Trophoblast cell (in vitro differentiated cells and primary cell): ENCODE measurements at regions not wholly inside any gene's neighbourhood (a gene's known extent, or its start where the extent isn't known, plus 50 kb on each side); places are given as distances from the start of the nearest gene placed in this dataset.
"Not testable (repeated sequence)": the region's sequence is repeated elsewhere in the genome, so short reads cannot be mapped to it uniquely, and the experiment has no call there.

Experiments used
- DNase-seq, 2 donors: peaks; one replicate each; pipeline ENCODE4 v3.0.0-alpha.2; 2016
- H2AFZ ChIP-seq: 2 replicates; pipeline ENCODE4 v1.6.1; 2013; ENCODE audit warnings: low read length, moderate library complexity, mild to moderate bottlenecking; ENCODE audit not compliant: insufficient read depth, poor library complexity
- H2AK5ac ChIP-seq: 2 replicates; pipeline ENCODE4 v1.6.1; 2013; ENCODE audit warnings: mild to moderate bottlenecking, low read length
- H2BK120ac ChIP-seq: 2 replicates; pipeline ENCODE4 v1.6.1; 2013; ENCODE audit warnings: low read length, mild to moderate bottlenecking, moderate library complexity; ENCODE audit not compliant: insufficient read depth, poor library complexity
- H2BK12ac ChIP-seq: 2 replicates; pipeline ENCODE4 v1.6.1; 2013; ENCODE audit warnings: mild to moderate bottlenecking, low read length, moderate library complexity
- H2BK5ac ChIP-seq: 2 replicates; pipeline ENCODE4 v1.6.1; 2013; ENCODE audit warnings: low read length, low read depth, moderate library complexity, mild to moderate bottlenecking; ENCODE audit not compliant: poor library complexity
- H3K14ac ChIP-seq: 2 replicates; pipeline ENCODE4 v1.6.1; 2013; ENCODE audit warnings: mild to moderate bottlenecking, low read length
- H3K18ac ChIP-seq: 2 replicates; pipeline ENCODE4 v1.6.1; 2013; ENCODE audit warnings: mild to moderate bottlenecking, low read length
- H3K23ac ChIP-seq: 2 replicates; pipeline ENCODE4 v1.6.1; 2013; ENCODE audit warnings: low read length
- H3K27ac ChIP-seq: 2 replicates; pipeline ENCODE4 v1.5.1; 2013; ENCODE audit warnings: low read depth, mild to moderate bottlenecking, inconsistent platforms, low read length, moderate library complexity
- H3K27me3 ChIP-seq: 2 replicates; pipeline ENCODE4 v1.6.1; 2013; ENCODE audit warnings: inconsistent platforms, mild to moderate bottlenecking, low read length, moderate library complexity; ENCODE audit not compliant: insufficient read depth
- H3K36me3 ChIP-seq, 2 experiments: 1 replicate in 1 of 2; 2 replicates in 1 of 2; pipeline ENCODE4 v1.6.1; 2013; ENCODE audit warnings: low read length in 2 of 2, mild to moderate bottlenecking in 2 of 2, moderate library complexity in 1 of 2; ENCODE audit not compliant: insufficient read depth in 2 of 2, control insufficient read depth in 1 of 2
- H3K4ac ChIP-seq: 2 replicates; pipeline ENCODE4 v1.6.1; 2013; ENCODE audit warnings: low read depth, mild to moderate bottlenecking, low read length, moderate library complexity
- H3K4me1 ChIP-seq, 2 experiments: 1 replicate in 1 of 2; 2 replicates in 1 of 2; pipeline ENCODE4 v1.6.1; 2013; ENCODE audit warnings: low read length in 2 of 2, mild to moderate bottlenecking in 2 of 2, moderate library complexity in 1 of 2; ENCODE audit not compliant: insufficient read depth in 2 of 2, control insufficient read depth in 1 of 2
- H3K4me2 ChIP-seq: 2 replicates; pipeline ENCODE4 v1.6.1; 2013; ENCODE audit warnings: inconsistent platforms, mild to moderate bottlenecking, low read length, moderate library complexity
- H3K4me3 ChIP-seq: 2 replicates; pipeline ENCODE4 v1.5.1; 2013; ENCODE audit warnings: mild to moderate bottlenecking, low read depth, low read length, inconsistent platforms
- H3K79me1 ChIP-seq: one replicate; pipeline ENCODE4 v1.6.1; 2013; ENCODE audit warnings: low read length
- H3K79me2 ChIP-seq: 2 replicates; pipeline ENCODE4 v1.6.1; 2013; ENCODE audit warnings: low read length, mild to moderate bottlenecking; ENCODE audit not compliant: control insufficient read depth, insufficient read depth, poor library complexity
- H3K9ac ChIP-seq: 2 replicates; pipeline ENCODE4 v1.6.1; 2013; ENCODE audit warnings: mild to moderate bottlenecking, low read length
- H3K9me3 ChIP-seq: 2 replicates; pipeline ENCODE4 v1.6.1; 2013; ENCODE audit warnings: low read depth, mild to moderate bottlenecking, control low read depth, inconsistent platforms, low read length; ENCODE audit not compliant: insufficient read depth
- H4K12ac ChIP-seq: 2 replicates; pipeline ENCODE4 v1.6.1; 2013; ENCODE audit warnings: low read depth, mild to moderate bottlenecking, low read length, moderate library complexity
- H4K8ac ChIP-seq: 2 replicates; pipeline ENCODE4 v1.6.1; 2013; ENCODE audit warnings: low read depth, mild to moderate bottlenecking, low read length, moderate library complexity
- H4K91ac ChIP-seq: one replicate; pipeline ENCODE4 v1.6.1; 2013; ENCODE audit warnings: low read depth, mild to moderate bottlenecking, low read length, moderate library complexity
- WGBS: extraction: QIAGEN DNeasy Blood & Tissue Kit; methylation state at CpG from one replicate; pipeline ENCODE4 v1.1.7; 2013; ENCODE audit warnings: missing lambda C conversion rate; ENCODE audit not compliant: insufficient read length, insufficient coverage; ENCODE audit errors: extremely low coverage; 5-methylcytosine and 5-hydroxymethylcytosine counted together

GRCh38 chr7:49099587-49100326 lies 175.4 kb downstream of the CDC14C start:
- Histone ChIP-seq H3K14ac (no peak overlapping the region), H3K23ac (no peak overlapping the region), H3K4me1 (no peaks in the 10 kb centered on the region), H3K4me3 (no peak overlapping the region), H2BK12ac (no peak overlapping the region), H3K79me2 (no peaks in the 10 kb centered on the region), H3K27me3 (no peaks in the 10 kb centered on the region), H3K4ac (no peak overlapping the region), H2AFZ (no peak overlapping the region), H4K8ac (no peak overlapping the region), H3K79me1 (no peaks in the 10 kb centered on the region), H3K27ac (no peak overlapping the region), H3K36me3 (no peaks in the 10 kb centered on the region), H3K9ac (no peak overlapping the region), H3K4me2 (no peak overlapping the region), H2BK120ac (no peak overlapping the region), H2AK5ac (no peak overlapping the region), H3K18ac (no peak overlapping the region), H3K9me3 (no peaks in the 10 kb centered on the region), H4K91ac (no peak overlapping the region), H4K12ac (no peak overlapping the region), H2BK5ac (no peak overlapping the region)
- WGBS, result no CpG with 5 or more reads among the region's 5 CpGs
- no peak for DNase-seq

DNA sequence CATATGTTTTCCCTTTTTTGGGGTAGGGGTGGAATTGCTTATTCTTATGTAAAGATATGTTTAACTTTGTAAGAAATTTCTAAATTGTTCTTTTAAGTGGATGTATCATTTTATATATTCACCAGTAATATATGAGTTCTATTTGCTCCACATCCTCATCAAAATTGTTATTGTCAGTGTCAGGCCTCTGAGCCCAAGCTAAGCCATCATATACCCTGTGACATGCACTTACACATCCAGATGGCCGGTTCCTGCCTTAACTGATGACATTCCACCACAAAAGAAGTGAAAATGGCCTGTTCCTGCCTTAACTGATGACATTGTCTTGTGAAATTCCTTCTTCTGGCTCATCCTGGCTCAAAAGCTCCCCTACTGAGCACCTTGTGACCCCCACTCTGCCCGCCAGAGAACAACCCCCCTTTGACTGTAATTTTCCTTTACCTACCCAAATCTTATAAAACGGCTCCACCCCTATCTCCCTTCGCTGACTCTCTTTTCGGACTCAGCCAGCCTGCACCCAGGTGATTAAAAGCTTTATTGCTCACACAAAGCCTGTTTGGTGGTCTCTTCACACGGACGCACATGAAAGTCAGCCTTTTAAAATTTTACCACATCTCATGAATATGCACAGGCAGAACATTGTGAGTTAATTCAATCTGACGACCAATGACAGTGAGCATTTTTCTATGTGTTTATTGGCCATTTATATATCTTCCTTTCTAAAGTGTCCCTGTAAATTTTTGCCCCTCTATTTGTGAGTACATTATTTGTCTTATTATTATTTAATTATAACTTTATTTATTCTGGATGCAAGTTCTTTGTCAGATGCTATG lies 176.8 kb downstream of the CDC14C start:
- not testable (repeated sequence) for H3K4ac ChIP-seq, H3K4me3 ChIP-seq, H2AK5ac ChIP-seq, H3K4me1 ChIP-seq, H2BK120ac ChIP-seq, H3K23ac ChIP-seq, H4K12ac ChIP-seq, H3K4me2 ChIP-seq, H3K9ac ChIP-seq, H2BK5ac ChIP-seq, H4K8ac ChIP-seq, H3K27me3 ChIP-seq, H2BK12ac ChIP-seq, H3K18ac ChIP-seq, H3K27ac ChIP-seq, H3K14ac ChIP-seq, H4K91ac ChIP-seq, H3K36me3 ChIP-seq, H2AFZ ChIP-seq, H3K79me2 ChIP-seq, H3K9me3 ChIP-seq, H3K79me1 ChIP-seq, DNase-seq
- WGBS, result no CpG with 5 or more reads among the region's 8 CpGs

DNA sequence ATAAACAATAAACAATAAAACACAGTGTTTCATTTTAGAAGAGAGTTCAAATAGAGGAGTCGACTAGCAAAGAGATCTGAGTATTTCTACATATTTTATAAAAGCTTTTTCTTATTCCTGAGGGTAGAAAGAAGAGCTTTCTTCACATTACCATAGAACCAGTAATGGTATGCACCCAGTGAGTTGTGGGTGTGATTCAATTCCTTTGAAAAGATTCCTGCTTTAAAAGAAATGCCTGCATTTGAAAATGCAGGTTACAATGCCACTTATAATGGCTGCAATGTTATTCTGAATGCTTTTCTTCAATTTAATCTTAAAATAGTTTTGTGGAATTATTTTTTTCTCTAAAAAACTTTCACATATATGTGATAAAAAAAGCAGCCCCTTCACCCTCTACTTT lies 178.1 kb downstream of the CDC14C start:
- Histone ChIP-seq H3K9ac (no peak overlapping the region), H2BK120ac (no peak overlapping the region), H3K79me1 (no peaks in the 10 kb centered on the region), H3K14ac (no peak overlapping the region), H3K23ac (no peak overlapping the region), H3K36me3 (peaks cover 0 to under 1% of the 10 kb centered on the region in 2 experiments), H3K79me2 (no peaks in the 10 kb centered on the region), H4K12ac (no peak overlapping the region), H3K9me3 (peaks cover under 1% of the 10 kb centered on the region), H3K4ac (no peak overlapping the region), H3K27me3 (no peaks in the 10 kb centered on the region), H4K8ac (no peak overlapping the region), H2BK5ac (no peak overlapping the region), H4K91ac (no peak overlapping the region), H2BK12ac (no peak overlapping the region), H3K4me1 (no peaks in the 10 kb centered on the region), H3K18ac (no peak overlapping the region), H3K27ac (no peak overlapping the region), H2AK5ac (no peak overlapping the region), H2AFZ (no peak overlapping the region), H3K4me2 (no peak overlapping the region), H3K4me3 (no peak overlapping the region)
- no peak for DNase-seq
- WGBS, result no CpG with 5 or more reads among the region's 1 CpG

DNA sequence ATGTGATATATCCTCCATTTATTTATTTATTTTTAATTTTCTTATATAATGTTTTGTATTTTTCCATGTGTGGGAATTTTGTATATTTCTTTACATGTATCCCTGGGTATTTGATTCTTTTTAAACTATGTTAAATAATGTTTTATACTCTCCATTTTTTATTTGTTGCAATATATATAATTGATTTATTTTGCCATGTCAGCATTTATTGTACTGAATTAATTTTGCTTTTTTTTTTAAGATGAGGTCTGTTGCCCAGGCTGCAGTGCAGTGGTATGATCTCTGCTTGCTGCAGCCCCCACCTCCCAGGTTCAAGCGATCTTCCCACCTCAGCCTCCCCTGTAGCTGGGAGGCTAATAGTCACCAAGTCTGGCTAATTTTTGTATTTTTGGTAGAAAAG lies 187.4 kb downstream of the CDC14C start:
- Histone ChIP-seq H3K23ac (no peak overlapping the region), H3K14ac (no peak overlapping the region), H3K36me3 (peaks cover 0 to 2% of the 10 kb centered on the region in 2 experiments), H3K79me2 (no peaks in the 10 kb centered on the region), H4K12ac (no peak overlapping the region), H3K9me3 (peaks cover 6% of the 10 kb centered on the region), H4K8ac (no peak overlapping the region), H2AFZ (no peak overlapping the region), H3K27ac (no peak overlapping the region), H2BK12ac (no peak overlapping the region), H2AK5ac (no peak overlapping the region), H3K4me3 (no peak overlapping the region), H3K9ac (no peak overlapping the region), H3K27me3 (no peaks in the 10 kb centered on the region), H3K18ac (no peak overlapping the region), H3K4me1 (no peaks in the 10 kb centered on the region), H3K79me1 (no peaks in the 10 kb centered on the region), H3K4ac (no peak overlapping the region), H4K91ac (no peak overlapping the region), H2BK5ac (no peak overlapping the region), H2BK120ac (no peak overlapping the region), H3K4me2 (no peak overlapping the region)
- WGBS, result no CpG with 5 or more reads among the region's 1 CpG
- no peak for DNase-seq
